ENCODE measurements at regions not wholly inside any gene's neighbourhood (a gene's known extent, or its start where the extent isn't known, plus 50 kb on each side); places are given as distances from the start of the nearest gene placed in this dataset.

DNA sequence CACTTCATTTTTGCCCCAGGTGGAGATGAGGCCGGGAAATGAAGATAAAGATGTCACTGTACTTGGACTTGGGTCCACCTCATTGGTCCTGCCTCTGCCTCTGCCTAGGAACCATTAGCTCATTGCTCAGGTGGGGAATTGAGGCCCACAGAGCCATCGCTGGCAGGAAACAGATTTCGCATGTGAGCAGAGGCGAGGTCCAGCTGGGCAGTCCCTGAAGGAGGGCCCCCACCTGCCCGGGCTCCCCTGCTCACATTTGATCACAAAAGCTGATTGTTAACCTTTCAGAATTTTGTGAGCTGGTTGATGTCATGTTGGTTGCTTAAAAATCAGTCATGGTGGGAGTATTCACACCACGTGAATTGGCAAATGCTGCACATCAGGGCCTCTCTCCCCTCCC is 273.8 kb upstream of the MVB12B start:
- H2BK20ac ChIP-seq (ENCODE audit: low read length): no peak overlapping the region
- H2AK5ac ChIP-seq (ENCODE audit: low read depth, low read length): no peak overlapping the region
- DNase-seq (ENCODE audit: low read depth in 1 of 2, low spot score in 2 of 2): no peak
- no peaks in the 10 kb centered on the region for H3K9me3 ChIP-seq (ENCODE audit: insufficient read depth in 2 of 2, low read depth in 1 of 2, low read length in 1 of 2)
- no peak overlapping the region for H3K14ac ChIP-seq (ENCODE audit: insufficient read length)
- WGBS, 2 experiments (ENCODE audit: extremely low coverage in 1 of 2, insufficient coverage in 1 of 2, insufficient read length in 1 of 2, insufficient replicate concordance in 2 of 2, low coverage in 1 of 2, low lambda C conversion rate in 2 of 2, missing lambda C conversion rate in 1 of 2): 91% methylated on average over 6 of the region's 6 CpGs; no CpG with 5 or more reads in 1 of the 2 experiments
- H3K18ac ChIP-seq (ENCODE audit: extremely low read depth, low read length): no peak overlapping the region
- ChIA-PET POLR2A (ENCODE audit: partially characterized antibody) (interaction anchor here (1.2 kb wide), 1 partner anchor 13 kb away, joined by 3 read pairs; no protein-coding TSS in a partner anchor), CTCF (ENCODE audit: partially characterized antibody) (interaction anchor here (1.1 to 2.9 kb wide), 2 partner anchors 348 to 645 kb away, joined by 3 to 8 read pairs; no protein-coding TSS in a partner anchor)
- no peak overlapping the region for H3K4me3 ChIP-seq (ENCODE audit: extremely low read depth in 1 of 4, insufficient read depth in 2 of 4, low read depth in 3 of 4, low read length in 4 of 4)
- no peak overlapping the region for H2BK15ac ChIP-seq (ENCODE audit: low read length)
- no peak for FAIRE-seq
- H4K5ac ChIP-seq (ENCODE audit: insufficient read length, low read depth, low read length): no peak overlapping the region
- H3K36me3 ChIP-seq (ENCODE audit: control insufficient read depth in 2 of 4, insufficient read depth in 4 of 4, low read length in 3 of 4): no peaks in the 10 kb centered on the region
- no peaks in the 10 kb centered on the region; a peak in 1 of 7 replicates for H3K4me1 ChIP-seq (replicated peaks in 1 of 4; ENCODE audit: control insufficient read depth in 3 of 4, insufficient read depth in 4 of 4, low read length in 3 of 4)
- no peak overlapping the region for H3K23ac ChIP-seq (ENCODE audit: insufficient read length)
- H3K79me2 ChIP-seq (ENCODE audit: control insufficient read depth in 1 of 2, insufficient read depth in 2 of 2, low read length in 2 of 2): no peaks in the 10 kb centered on the region
- H2BK120ac ChIP-seq (replicated peaks; ENCODE audit: low read depth, low read length): no peak overlapping the region
- no peak overlapping the region for H3K4ac ChIP-seq (replicated peaks; ENCODE audit: insufficient read length, low read depth, low read length)
- no peak overlapping the region for H3K4me2 ChIP-seq (ENCODE audit: insufficient read depth in 1 of 2, low read depth in 2 of 2, low read length in 2 of 2)
- H3K79me1 ChIP-seq (ENCODE audit: low read depth, low read length): no peaks in the 10 kb centered on the region; the same call in 1 of the 2 replicates
- no peak overlapping the region for H2AFZ ChIP-seq (ENCODE audit: low read length)
- H4K8ac ChIP-seq (ENCODE audit: extremely low read depth, insufficient read depth, low read length): no peak overlapping the region
- no peak overlapping the region for H3K27ac ChIP-seq (ENCODE audit: low read depth, low read length)
- H2BK5ac ChIP-seq (ENCODE audit: low read depth, low read length): no peak overlapping the region
- H2BK12ac ChIP-seq (ENCODE audit: low read depth, low read length): no peak overlapping the region
- no peak overlapping the region for H3K9ac ChIP-seq (replicated peaks in 1 of 4; ENCODE audit: extremely low read depth in 1 of 4, low read depth in 3 of 4, low read length in 3 of 4)
- no peaks in the 10 kb centered on the region; a peak in 1 of 7 replicates for H3K27me3 ChIP-seq (replicated peaks in 1 of 4; ENCODE audit: control insufficient read depth in 3 of 4, extremely low read depth in 1 of 4, insufficient read depth in 3 of 4, low read length in 3 of 4)
- H4K20me1 ChIP-seq (replicated peaks in 1 of 2; ENCODE audit: control insufficient read depth in 1 of 2, insufficient read depth in 2 of 2, low read length in 2 of 2): peaks cover 0 to 2% of the 10 kb centered on the region in 2 experiments
- no peak overlapping the region for H3K56ac ChIP-seq (replicated peaks; ENCODE audit: insufficient read length, low read depth, low read length)
- H4K91ac ChIP-seq (replicated peaks; ENCODE audit: insufficient read length, low read length): no peak overlapping the region
- H3K23me2 ChIP-seq (ENCODE audit: low read depth, low read length): no peaks in the 10 kb centered on the region
- TF ChIP-seq SIX5 (IDR thresholded peaks at IDR 0.05; ENCODE audit: low read depth, low read length) (no peak), CHD2 (IDR thresholded peaks at IDR 0.05; ENCODE audit: low read length) (no peak), SP1 (IDR thresholded peaks at IDR 0.05; ENCODE audit: low read depth, low read length) (no peak), JUND (IDR thresholded peaks at IDR 0.05; ENCODE audit: low read length) (no peak), CHD1 (IDR thresholded peaks at IDR 0.05; ENCODE audit: low read depth, low read length) (no peak)
- TF ChIP-seq, protein P1, sequence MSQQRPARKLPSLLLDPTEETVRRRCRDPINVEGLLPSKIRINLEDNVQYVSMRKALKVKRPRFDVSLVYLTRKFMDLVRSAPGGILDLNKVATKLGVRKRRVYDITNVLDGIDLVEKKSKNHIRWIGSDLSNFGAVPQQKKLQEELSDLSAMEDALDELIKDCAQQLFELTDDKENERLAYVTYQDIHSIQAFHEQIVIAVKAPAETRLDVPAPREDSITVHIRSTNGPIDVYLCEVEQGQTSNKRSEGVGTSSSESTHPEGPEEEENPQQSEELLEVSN (IDR thresholded peaks at IDR 0.05): no peak
